ENCODE measurements at regions not wholly inside any gene's neighbourhood (a gene's known extent, or its start where the extent isn't known, plus 50 kb on each side); places are given as distances from the start of the nearest gene placed in this dataset.
"Not testable (repeated sequence)": the region's sequence is repeated elsewhere in the genome, so short reads cannot be mapped to it uniquely, and the experiment has no call there.

DNA sequence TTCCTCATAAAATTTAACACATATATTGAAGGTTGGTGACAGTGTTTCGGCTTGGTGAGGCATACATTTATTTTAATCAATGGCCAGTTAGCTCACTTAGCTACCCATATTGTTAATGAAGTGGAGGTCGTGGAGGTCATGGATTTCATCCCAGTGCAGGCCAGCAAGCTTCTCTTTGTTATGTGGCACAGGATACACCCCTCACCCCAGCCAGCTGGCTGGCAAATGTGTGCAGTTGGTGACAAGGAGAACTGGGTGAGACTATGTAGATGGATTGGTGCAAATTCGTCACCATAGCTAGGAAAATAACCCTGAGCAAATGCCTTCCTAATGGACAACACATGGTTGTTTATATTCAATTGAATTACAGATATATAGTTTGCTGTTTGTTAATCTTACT, 50.5 kb upstream of the FOXP2 start:
- DNase-seq = no peak

DNA sequence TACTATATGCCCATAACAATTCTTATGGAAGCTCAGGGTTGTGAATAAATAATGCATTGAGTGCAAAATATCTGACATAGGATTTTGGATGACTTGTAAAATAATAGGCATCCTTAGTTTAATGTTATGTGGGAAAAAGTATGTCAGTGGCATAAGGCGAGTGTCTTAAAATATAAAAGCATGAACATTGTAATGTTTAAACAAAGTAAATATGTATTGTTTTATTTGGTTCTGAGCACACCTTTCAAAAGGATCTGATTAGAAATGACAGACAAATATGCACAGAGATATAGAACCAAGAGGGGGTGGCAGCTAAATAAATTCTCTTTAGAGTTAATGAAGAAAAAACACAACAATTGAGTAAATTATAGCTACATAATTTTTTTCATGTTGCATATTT, 51.3 kb upstream of the FOXP2 start:
- no peak for DNase-seq

DNA sequence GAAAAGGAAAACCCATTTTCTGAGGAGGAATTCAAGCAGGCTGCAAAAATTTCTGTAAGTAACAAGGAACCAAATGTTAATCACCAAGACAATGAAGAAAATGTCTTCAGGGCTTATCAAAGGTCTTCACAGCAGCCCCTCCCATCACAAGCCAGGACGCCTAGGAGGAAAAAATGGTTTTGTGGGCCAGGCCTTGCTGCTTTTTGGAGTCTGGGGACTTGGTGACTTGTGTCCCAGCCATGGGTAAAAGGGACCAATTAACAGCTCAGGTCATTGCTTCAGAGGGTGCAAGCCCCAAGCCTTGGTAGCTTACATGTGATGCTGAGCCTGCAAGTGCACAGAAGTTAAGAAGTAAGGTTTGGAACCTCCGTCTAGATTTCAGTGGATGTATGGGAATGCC, 55.7 kb upstream of the FOXP2 start:
- DNase-seq = no peak

DNA sequence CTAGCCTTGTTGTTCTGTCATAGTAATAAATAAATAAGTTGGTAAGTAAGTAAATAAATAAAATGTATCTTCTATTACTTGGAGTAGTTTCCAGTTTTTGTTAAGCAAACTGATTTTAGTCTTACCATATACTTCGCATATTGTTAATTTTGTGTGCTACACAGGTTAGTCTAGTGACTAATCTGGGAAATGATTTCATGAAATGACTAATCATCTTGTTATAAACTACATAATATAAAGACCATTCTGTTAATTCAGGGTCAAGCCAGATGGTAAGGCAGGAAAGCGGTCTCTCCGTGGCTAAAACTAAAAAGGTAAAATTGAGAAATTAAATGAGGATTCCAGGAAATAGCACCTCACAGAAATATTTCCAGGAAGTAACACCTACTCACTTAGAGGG, 58.5 kb upstream of the FOXP2 start:
- DNase-seq = no peak

DNA sequence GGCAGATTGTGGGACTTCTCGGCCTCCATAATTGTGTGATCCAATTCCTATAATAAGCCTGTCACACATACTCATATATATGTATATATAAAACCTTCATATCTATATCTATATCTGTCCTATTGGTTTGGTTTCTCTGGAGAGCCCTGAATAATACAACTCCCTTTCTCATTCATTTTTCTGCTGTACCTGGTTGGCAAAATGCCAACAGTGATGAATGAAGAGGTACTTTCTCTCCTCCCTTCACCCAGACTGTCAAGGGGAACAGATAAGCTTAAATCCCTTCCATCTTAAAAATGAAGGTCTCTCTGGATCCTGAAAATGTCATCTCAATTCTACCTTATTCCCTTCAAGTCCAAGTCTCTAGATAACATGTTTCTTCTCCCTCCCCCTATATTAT, 60.3 kb upstream of the FOXP2 start:
- no peak for DNase-seq

DNA sequence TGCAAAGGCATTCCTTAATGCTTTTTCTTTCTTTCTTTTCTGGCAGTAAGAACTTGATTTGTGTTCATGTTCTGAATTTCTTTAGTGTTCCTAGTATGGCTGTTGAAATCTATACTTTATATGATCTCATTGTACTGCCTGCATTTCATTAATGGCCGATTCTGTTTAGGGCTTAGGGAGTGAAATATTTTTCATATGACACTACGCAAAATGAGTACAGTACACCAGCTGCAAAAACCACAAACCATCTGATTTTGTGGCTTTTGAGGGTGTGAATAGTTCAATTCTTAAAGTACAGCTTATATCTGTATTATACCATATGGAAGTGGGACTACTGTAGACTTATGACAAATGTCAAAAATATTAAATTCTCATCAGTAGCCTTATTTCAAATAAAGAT, 69.1 kb upstream of the FOXP2 start:
- DNase-seq = no peak

DNA sequence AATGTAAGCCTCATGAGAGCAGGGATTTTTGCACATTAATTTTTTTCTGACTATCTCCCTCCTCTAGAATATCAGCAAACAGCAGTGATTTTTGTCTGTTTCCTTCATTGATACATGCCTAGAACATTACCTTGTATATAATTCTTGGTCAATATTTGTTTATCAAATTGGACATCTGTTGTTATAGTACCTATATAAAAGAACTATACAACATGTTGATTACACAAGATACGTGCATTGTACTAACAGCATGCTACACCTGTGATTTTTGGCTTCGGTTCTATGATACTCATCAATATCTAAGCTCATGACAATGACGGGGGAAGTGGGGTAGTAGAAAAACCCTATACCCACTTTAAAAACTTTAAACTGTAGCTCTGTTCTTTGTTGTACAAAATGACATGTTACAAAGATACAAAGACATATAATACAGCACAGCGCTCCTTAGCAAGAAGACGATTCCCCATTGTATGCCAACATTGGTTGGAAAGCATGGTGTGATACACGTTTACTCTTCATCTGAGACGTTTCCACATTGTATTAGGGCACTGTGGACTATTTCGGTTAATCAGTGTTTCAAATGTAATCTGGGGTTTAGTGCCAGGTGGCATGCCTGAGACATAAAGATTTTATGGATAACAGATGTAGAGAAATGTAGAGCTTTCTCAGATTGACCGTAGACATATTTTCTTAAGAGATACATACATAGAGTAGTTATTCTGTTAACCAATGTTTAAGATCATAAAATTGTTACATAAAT, 70.5 kb upstream of the FOXP2 start:
- no peak for DNase-seq

DNA sequence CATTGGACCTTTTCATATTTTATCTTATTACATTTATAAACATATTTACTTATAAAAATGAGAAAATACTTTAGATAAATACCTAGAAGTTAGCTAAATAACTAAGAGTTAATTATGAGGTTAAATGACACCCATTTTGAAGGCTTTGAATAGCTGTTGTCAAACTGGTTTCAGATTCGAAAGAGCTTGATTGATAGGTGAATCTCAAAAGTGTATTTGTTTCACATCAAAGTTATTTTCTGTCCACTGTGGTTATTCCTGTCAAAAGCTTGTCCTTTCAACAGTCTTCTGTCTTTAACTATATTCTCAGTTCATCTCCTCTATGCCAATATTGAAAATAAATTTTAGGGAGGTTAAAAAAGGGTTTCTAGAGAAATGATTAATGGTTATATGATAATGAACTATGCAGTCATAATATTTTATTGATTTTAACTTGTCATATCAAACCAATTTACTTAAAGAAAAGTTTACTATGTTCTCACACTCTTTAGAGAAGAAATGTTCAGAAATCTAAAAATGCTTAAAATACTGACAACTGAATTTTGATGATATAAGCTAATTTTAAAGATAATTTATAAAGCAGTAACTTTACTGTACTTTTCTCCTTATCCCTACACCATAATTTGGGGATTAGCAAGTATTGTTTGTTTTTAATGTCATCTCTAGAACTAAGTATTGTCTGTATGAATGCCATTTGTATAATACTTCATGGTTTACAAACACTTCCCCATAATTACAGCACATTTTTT, 72.0 kb upstream of the FOXP2 start:
- DNase-seq = no peak

DNA sequence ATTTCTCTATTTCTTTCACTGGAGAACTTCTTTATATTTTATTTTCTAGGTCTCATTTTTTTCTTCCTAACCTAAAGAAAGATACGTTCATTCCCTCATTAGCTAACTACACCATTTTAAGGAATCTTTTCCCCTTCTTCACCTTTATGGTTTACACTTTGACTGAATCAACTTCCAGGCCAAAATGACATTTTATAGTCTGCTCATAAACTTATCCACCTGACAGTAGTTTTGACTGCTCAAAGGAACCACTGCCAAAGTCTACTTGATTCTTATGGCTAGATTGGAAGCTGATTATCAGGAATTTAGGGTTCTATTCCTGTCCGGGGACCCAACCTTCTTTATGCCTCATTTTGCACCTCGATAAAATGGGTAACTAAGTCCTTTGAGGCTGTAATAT, 73.0 kb upstream of the FOXP2 start:
- no peak for DNase-seq

DNA sequence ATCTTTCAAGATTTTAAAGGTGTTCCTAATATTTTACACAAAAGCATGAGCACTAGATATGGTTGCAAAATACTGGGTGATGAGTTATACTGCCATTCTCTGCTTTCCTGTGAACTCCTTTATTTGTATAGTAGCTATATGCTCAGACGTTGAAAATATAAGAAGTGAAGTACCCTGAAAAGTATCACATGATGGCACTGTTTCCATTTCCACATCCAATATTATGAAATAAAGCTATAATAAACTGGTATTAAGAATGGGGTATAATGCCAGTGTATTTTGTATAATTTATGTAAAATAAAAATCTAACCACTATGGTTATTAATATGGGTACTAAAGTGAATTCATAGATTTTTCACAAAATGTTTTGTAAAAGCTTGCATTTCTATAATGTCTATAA, 79.6 kb upstream of the FOXP2 start:
- no peak for DNase-seq

DNA sequence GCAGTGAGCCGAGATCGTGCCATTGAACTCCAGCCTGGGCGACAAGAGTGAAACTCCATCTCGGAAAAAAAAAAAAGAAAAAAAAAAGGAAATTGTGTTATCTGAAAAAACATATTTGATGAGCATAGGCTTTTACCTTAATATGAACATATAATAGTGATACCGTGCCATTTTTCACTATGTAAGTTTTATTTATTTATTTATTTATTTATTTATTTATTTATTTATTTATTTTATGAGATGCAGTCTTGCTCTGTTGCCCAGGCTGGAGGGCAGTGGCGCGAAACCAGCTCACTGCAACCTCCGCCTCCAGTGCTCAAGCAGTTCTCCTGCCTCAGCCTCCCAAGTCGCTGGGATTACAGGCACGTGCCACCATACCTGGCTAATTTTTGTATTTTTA, 85.2 kb upstream of the FOXP2 start:
- DNase-seq = not testable (repeated sequence)

DNA sequence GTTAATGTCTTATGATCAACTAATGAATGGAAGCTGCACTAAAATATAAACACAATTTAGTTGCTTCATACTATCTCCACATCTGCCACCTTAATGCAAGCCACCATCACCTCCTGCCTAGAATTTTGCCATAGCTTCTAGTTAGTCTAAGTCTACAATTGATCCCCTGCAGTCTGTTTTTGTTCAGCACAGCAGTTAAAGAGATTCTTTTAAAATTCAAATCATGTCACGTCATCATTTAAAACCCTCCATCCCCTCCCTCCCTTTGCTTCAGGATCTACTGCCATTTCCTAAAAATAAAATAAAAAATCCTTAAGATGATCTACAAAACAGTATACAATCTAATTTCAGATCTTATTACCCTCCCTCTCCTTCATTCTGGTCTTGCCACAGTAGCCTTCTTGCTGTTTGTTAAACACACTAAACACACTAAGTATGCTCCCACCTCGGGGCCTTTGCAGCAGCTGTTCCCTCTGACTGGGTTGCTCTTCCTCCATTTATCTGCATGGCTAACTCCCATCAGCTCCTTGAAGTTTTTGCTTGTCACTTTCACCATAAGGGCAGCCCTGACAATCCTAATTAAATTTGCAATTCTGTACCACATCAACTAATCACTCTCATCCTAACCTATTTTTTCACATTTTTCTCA, 97.0 kb upstream of the FOXP2 start:
- DNase-seq = no peak

DNA sequence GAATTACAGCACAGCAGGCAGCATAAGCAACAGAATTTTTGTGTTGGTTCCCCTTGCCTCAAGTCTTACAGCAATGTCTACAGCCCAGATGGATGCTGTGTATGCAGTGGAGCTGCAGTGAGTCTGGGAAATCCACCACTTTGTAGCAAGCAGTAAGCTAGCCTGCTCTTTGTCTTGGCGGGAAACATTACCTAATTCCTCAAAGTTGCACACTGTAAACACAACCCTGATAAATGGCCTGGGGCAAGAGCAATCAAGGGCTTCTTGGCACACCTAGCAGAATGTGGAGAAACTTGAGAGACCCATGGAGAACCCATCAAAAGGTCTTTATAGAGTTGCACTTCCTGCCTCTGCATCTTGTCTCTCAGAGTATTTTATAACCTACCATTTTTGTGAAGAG, 102.0 kb upstream of the FOXP2 start:
- DNase-seq = no peak

DNA sequence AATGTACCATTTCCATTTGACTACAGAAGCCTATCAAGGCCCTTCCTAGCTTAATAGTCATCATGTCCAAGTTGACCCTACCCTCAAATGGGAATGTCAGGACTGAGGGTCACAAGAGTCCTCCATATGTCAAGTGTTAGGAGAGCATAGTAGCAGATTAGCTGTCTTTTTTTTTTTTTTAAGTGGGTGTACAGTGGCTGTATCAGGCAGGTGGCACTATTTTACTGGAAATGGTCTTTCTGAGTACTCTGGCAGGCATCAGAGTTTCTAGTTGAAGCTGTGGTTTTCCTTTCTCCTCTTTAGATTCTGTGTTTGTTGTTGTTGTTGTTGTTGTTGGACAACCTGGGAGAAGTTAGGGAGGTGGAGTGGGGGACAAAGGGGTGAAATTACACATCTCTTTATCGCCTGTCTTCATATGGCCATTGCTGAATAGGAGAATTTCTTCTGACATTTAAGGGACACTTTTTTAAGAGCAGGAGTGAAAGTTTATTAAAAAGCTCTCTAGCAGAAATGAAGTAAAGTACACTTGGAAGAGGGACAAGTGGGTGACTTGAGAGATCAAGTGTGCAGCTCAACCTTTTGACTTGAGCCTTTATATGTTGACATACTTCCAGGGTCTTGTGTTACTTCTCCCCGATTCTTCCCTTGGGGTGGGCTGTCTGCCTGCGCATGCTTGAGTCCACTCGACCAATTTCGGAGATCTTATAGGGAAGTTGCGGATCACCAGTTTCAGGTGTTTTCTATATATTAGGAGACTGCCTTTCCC, 104.1 kb upstream of the FOXP2 start:
- no peak for DNase-seq

DNA sequence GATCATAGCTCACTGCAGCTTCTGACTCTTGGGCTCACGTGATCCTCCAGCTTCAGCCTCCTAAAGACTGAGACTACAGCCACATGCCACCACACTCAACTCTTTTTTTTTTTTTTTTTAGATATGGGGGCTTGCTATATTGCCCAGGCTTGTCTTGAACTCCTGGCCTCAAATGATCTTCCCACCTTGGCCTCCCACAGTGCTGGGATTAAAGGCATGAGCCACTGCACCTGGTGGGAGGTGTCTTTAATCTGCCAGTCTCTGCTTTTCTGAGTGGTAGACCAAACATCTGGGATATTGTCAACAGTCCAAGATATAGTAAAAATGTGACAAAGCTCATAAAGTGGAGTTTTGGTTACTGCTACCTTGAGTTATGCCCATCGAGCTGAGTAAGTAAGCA, 104.9 kb upstream of the FOXP2 start:
- DNase-seq = no peak

DNA sequence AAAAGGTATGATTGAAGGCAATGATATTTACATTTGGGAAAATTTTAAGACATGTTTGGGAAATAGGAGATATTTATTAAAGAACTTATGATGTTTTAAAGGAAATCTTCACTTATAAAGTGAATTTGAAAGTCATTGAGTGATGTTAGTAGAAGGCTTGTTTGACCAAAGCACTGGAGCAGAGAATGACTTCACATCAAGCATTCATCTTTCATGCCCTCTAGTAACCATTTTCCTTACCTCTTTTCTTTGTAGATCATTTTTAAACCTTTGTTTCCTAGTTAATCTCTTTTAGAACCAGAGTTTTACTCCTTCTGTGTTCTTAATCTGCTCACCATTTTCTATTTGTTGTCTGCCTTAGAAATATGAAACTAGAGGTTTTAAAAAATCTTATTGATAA, 111.3 kb upstream of the FOXP2 start:
- DNase-seq = no peak

DNA sequence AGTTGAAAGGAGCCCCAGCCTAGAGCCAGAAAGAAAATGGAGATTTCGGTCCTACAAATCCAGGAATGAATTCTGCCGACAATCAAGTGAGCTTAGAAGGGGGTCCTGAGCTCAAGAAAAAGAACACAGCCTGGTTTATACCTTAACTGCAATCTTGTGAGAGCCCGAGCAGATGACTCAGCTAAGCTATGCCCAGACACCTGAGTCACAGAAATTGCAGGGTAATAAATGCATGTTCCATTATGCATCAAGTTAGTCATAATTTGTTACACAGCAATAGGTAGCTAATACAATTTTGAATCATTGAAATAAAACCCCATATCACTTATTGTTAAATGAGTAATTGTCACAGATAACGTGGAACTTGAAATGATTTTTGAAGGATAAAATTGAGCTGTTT, 111.8 kb upstream of the FOXP2 start:
- DNase-seq = no peak

DNA sequence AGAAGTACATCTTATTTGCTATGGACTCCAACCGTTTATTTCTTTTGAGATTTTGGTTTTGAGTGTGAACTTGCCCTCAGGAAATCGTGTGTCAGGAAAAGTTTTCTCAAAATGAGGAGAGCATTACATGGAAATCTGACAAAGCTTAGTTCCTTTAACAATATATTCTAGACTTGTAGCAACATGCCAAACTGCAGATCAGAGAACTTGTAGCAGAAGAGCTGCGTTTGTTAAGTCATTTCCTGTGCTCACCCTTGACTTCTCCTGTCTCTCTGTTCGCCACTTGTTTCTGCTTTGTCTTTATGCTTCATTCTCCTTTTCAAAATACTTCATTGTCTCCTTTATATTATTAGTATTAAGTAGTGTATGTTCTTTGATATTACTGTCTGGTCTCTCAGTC, 116.6 kb upstream of the FOXP2 start:
- no peak for DNase-seq

DNA sequence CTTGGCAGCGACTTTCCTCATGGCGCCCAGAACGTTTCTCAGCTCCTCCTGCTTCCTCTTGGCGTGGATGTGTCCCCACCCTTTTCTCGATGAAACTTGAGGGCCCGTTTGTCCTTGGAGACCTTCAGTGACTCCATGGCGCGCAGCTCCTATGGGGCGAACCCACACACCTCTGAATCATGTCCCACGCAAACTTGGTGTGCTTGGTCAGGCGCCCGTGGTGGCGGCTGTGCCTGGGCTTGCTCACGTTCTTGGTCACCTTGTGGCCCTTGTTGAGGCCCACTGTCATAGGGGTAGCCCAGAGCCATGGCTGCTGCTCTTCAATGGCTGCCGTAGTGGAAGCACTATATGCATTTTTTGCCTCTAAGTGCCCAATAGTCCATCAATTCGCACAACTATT, 117.5 kb upstream of the FOXP2 start:
- no peak for DNase-seq

DNA sequence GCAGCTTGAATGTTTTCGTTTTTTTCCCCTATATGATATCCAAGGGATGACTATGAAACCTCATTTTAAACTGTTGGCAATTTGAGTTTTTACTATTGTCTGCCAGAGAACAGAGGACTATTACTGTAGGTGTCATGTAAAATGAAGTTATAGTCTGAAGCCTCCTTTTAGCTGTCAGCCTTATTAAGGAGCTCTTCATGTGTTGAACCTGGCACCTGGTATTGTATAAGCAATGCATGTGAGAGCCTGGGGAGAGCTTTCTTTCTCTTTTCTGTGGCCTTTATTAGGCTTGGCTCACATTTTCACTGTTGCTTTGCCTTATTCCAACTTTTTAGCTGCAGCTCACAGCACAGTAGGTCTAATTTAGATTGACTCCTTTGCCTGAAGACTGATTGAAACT, 119.1 kb upstream of the FOXP2 start:
- DNase-seq = no peak

DNA sequence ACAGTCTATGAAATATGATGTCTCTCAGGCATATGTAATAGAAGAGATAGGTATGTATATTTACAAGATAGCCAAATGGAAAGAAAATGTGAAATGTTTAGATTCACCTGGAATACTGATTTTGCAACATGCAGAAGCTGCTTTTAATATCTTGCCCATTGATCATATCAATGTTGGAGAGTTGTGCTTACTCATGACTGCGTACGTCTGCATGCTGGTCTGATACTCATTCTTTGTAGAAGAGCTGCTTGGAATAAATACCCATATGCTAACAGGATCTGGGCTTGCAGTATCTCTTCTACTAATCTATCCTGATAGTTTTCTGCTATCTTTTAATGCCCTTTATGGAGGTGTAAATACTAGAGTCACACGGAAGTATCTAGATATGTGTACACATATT, 120.6 kb upstream of the FOXP2 start:
- no peak for DNase-seq

DNA sequence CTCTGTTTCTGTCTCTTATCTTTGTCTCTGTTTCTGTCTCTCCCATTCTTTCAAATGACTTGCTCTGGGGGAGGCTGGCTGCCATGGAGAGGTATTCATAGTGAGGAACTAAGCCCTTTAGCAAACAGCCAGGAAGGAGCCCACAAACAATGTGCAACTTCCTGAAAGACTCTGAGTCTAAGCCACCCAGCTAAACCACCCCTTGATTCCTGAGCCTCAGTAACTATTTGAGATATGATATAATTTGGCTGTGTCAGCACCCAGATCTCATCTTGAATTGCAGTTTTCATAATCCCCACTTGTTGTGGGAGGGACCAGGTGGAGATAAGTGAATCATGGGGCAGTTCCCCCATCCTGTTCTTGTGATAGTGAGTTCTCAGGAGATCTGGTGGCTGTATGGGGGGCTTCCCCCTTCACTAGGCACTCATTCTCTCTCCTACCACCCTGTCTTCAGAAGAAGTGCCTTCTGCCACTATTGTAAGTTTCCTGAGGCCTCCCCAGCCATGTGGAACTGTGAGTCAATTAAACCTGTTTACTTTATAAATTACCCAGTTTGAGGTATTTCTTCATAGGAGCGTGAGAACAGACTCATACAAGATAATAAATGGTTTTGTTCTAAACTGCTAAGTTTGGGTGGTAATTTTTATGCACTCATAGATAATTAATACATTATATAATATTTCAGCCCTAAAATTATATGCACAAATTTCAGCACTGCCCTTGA, 121.2 kb upstream of the FOXP2 start:
- no peak for DNase-seq

DNA sequence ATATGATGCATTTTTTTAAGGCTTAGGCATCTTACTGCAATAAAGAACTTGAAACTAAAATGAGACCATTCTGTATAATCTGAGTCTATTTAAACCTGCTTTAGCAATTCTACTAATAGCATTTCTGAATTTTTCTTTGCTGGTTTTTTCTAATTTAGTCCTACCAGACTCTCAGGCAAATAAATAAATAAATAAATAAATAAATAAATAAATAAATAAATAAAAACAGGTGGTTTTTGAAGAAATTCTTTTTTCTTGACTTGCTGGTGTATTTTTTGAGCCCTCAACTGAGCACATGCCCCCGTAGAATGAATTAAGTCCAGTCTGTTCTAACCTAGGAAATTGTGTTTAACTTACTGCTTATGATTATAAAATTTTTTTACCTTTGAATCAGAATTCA, 134.7 kb upstream of the FOXP2 start:
- DNase-seq = no peak
